DND-41 (cell line): ENCODE measurements at regions not wholly inside any gene's neighbourhood (a gene's known extent, or its start where the extent isn't known, plus 50 kb on each side); places are given as distances from the start of the nearest gene placed in this dataset.
"Not testable (repeated sequence)": the region's sequence is repeated elsewhere in the genome, so short reads cannot be mapped to it uniquely, and the experiment has no call there.

Source experiments
- ATAC-seq: fragments of 200-7000 bp; cut with Tn5 transposase; 3 replicates; pipeline ENCODE4 v1.9.1; 2021; ENCODE audit warnings: low read depth; ENCODE audit not compliant: insufficient read depth
- DNase-seq: peaks from one replicate; pipeline ENCODE4 v3.0.0-alpha.2; 2020
- H2AFZ ChIP-seq: 2 replicates; pipeline ENCODE4 v1.6.0; 2012; ENCODE audit warnings: low read depth, low read length
- H3K27ac ChIP-seq: 2 replicates; pipeline ENCODE4 v1.5.1; 2012; ENCODE audit warnings: low read length, inconsistent platforms
- H3K27me3 ChIP-seq: fragments of 200-600 bp; sonication (generic); 2 replicates; pipeline ENCODE4 v1.6.0; 2012; ENCODE audit warnings: low read length, mild to moderate bottlenecking, inconsistent platforms; ENCODE audit not compliant: insufficient read depth, poor library complexity
- H3K36me3 ChIP-seq: 2 replicates; pipeline ENCODE4 v1.5.1; 2012; ENCODE audit warnings: low read length, inconsistent platforms; ENCODE audit not compliant: insufficient read depth
- H3K4me1 ChIP-seq: 2 replicates; pipeline ENCODE4 v1.5.1; 2012; ENCODE audit warnings: mild to moderate bottlenecking, low read length; ENCODE audit not compliant: insufficient read depth
- H3K4me2 ChIP-seq: 2 replicates; pipeline ENCODE4 v1.6.0; 2012; ENCODE audit warnings: mild to moderate bottlenecking, moderate library complexity, low read length, inconsistent platforms; ENCODE audit not compliant: insufficient read depth
- H3K4me3 ChIP-seq, 2 experiments: fragments of 200-600 bp in 1 of 2; shearing (Covaris generic) in 1 of 2; 2 replicates each; pipeline ENCODE4 v1.5.1; 2012 to 2016; ENCODE audit warnings: inconsistent platforms in 2 of 2, low read length in 2 of 2, mild to moderate bottlenecking in 2 of 2, low read depth in 1 of 2, moderate library complexity in 1 of 2
- H3K79me2 ChIP-seq: 2 replicates; pipeline ENCODE4 v1.6.0; 2012; ENCODE audit warnings: low read length, inconsistent platforms; ENCODE audit not compliant: insufficient read depth
- H3K9ac ChIP-seq: 2 replicates; pipeline ENCODE4 v1.6.0; 2012; ENCODE audit warnings: low read depth, mild to moderate bottlenecking, inconsistent platforms, low read length, moderate library complexity
- H3K9me3 ChIP-seq: 2 replicates; pipeline ENCODE4 v1.5.1; 2012; ENCODE audit warnings: low read length, moderate library complexity, mild to moderate bottlenecking, inconsistent platforms; ENCODE audit not compliant: insufficient read depth, severe bottlenecking
- H4K20me1 ChIP-seq: 2 replicates; pipeline ENCODE4 v1.6.0; 2012; ENCODE audit warnings: low read length; ENCODE audit not compliant: insufficient read depth
- CTCF ChIP-seq: IDR thresholded peaks from 2 replicates; pipeline ENCODE4 v1.5.1; 2012; ENCODE audit warnings: borderline replicate concordance, low read length, moderate library complexity, mild to moderate bottlenecking; ENCODE audit not compliant: poor library complexity, severe bottlenecking; ENCODE audit errors: extremely low read depth
- EZH2 ChIP-seq: IDR thresholded peaks from 3 replicates; pipeline ENCODE4 v1.6.1; 2012; ENCODE audit warnings: borderline replicate concordance, low read depth, mild to moderate bottlenecking, moderate library complexity, low read length, inconsistent platforms; ENCODE audit not compliant: severe bottlenecking

GRCh38 chr2:194526121-194526520 is 1130.9 kb upstream of the SLC39A10 start:
- no peak for TF ChIP-seq CTCF
- Histone ChIP-seq H3K4me2 (no peak overlapping the region), H3K36me3 (no peaks in the 10 kb centered on the region), H3K4me3 (no peak overlapping the region), H3K4me1 (no peaks in the 10 kb centered on the region), H4K20me1 (no peaks in the 10 kb centered on the region), H2AFZ (no peak overlapping the region), H3K27me3 (no peaks in the 10 kb centered on the region), H3K9ac (no peak overlapping the region), H3K9me3 (no peaks in the 10 kb centered on the region), H3K27ac (no peak overlapping the region), H3K79me2 (no peaks in the 10 kb centered on the region)
- ATAC-seq (no peak), DNase-seq (no peak)

GRCh38 chr2:194514281-194514680 is 1142.7 kb upstream of the SLC39A10 start:
- Histone ChIP-seq H3K27ac (no peak overlapping the region), H3K79me2 (no peaks in the 10 kb centered on the region), H4K20me1 (no peaks in the 10 kb centered on the region), H3K9me3 (no peaks in the 10 kb centered on the region), H3K27me3 (no peaks in the 10 kb centered on the region), H3K4me1 (no peaks in the 10 kb centered on the region), H3K4me2 (no peak overlapping the region), H3K9ac (no peak overlapping the region), H2AFZ (no peak overlapping the region), H3K4me3 (no peak overlapping the region), H3K36me3 (no peaks in the 10 kb centered on the region)
- DNase-seq (no peak), ATAC-seq (no peak)
- TF ChIP-seq EZH2 (no peak), CTCF (no peak)

- H3K4me2 ChIP-seq, H2AFZ ChIP-seq: not testable (repeated sequence)
Observed at GRCh38 chr2:194511070-194511469, 1146.0 kb upstream of the SLC39A10 start.

DNA sequence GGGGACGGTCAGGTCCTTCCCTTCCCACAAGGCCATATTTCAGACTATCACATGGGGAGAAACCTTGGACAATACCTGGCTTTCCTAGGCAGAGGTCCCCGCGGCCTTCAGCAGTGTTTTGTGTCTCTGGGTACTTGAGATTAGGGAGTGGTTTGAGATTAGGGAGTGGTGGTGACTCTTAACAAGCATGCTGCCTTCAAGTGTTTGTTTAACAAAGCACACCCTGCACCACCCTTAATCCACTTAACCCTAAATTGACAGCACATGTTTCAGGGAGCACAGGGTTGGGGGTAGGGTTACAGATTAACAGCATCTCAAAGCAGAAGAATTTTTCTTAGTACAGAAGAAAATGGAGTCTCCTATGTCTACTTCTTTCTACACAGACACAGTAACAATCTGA is 1152.2 kb upstream of the SLC39A10 start:
- not testable (repeated sequence) for H3K27me3 ChIP-seq, ATAC-seq, H3K9ac ChIP-seq, H3K9me3 ChIP-seq, H3K4me2 ChIP-seq, H3K79me2 ChIP-seq, H3K27ac ChIP-seq, H4K20me1 ChIP-seq, H3K36me3 ChIP-seq, H2AFZ ChIP-seq, H3K4me1 ChIP-seq, H3K4me3 ChIP-seq, DNase-seq

More at GRCh38 chr2:194511070-194511469, 1146.0 kb upstream of the SLC39A10 start:
- not testable (repeated sequence) for ATAC-seq, H3K9ac ChIP-seq, H4K20me1 ChIP-seq, H3K27ac ChIP-seq, H3K4me3 ChIP-seq, H3K36me3 ChIP-seq, DNase-seq, H3K79me2 ChIP-seq, H3K27me3 ChIP-seq, H3K4me1 ChIP-seq, H3K9me3 ChIP-seq

DNA sequence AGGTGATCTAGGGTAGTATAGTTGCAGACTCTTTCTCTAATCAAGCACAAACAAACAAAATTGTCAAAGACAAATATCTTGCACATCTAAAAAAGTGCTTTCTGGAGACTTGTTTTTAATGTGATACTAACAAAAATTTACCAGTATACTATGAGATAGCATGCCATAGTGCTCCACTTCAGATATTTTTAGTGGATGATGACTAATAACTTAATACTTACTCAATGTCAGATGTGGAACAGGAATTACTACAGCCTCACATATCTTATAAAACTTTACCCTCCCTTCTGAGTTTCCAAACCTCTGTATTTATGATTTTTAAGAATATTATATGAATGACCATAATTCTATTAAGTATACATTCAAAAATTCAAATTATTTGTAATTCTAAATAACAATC is 1162.0 kb upstream of the SLC39A10 start:
- no peak overlapping the region for H3K9ac ChIP-seq
- H3K27me3 ChIP-seq = no peaks in the 10 kb centered on the region
- ATAC-seq (no peak), DNase-seq (no peak)
- no peaks in the 10 kb centered on the region for H4K20me1 ChIP-seq
- H3K79me2 ChIP-seq = no peaks in the 10 kb centered on the region
- no peaks in the 10 kb centered on the region for H3K36me3 ChIP-seq
- H3K4me1 ChIP-seq = no peaks in the 10 kb centered on the region
- no peak overlapping the region for H3K4me2 ChIP-seq
- H3K27ac ChIP-seq = no peak overlapping the region
- H2AFZ ChIP-seq = no peak overlapping the region
- H3K9me3 ChIP-seq = no peaks in the 10 kb centered on the region
- TF ChIP-seq CTCF (no peak), EZH2 (no peak)
- no peak overlapping the region for H3K4me3 ChIP-seq
